ENCODE measurements at regions not wholly inside any gene's neighbourhood (a gene's known extent, or its start where the extent isn't known, plus 50 kb on each side); places are given as distances from the start of the nearest gene placed in this dataset.

GRCh38 chrX:87391742-87392141 is 125.9 kb upstream of the KLHL4 start:
- H3K4me2 ChIP-seq (ENCODE audit: insufficient read depth, low read length): no peak overlapping the region

GRCh38 chrX:87392369-87392768 is 125.2 kb upstream of the KLHL4 start:
- Histone ChIP-seq H3K27ac (ENCODE audit: low read depth, low read length) (no peak overlapping the region), H3K27me3 (ENCODE audit: insufficient read depth, low read length) (no peaks in the 10 kb centered on the region), H3K79me2 (ENCODE audit: insufficient read depth, low read length) (no peaks in the 10 kb centered on the region), H3K4me1 (ENCODE audit: insufficient read depth, low read length) (no peaks in the 10 kb centered on the region), H3K9me3 (ENCODE audit: low read depth, low read length) (no peaks in the 10 kb centered on the region), H3K4me2 (ENCODE audit: insufficient read depth, low read length) (no peak overlapping the region), H3K36me3 (ENCODE audit: insufficient read depth, low read length) (no peaks in the 10 kb centered on the region), H2AFZ (ENCODE audit: low read length) (no peak overlapping the region), H4K20me1 (ENCODE audit: insufficient read depth, low read length) (no peaks in the 10 kb centered on the region), H3K4me3 (ENCODE audit: insufficient read depth, low read length) (no peak overlapping the region)
- no peak for DNase-seq (ENCODE audit: insufficient read length, low spot score, missing footprints)
- TF ChIP-seq CTCF (IDR thresholded peaks at IDR 0.05; ENCODE audit: extremely low read depth, low read depth, low read length): no peak

More at GRCh38 chrX:87391742-87392141, 125.9 kb upstream of the KLHL4 start:
- H3K4me1 ChIP-seq (ENCODE audit: insufficient read depth, low read length): no peaks in the 10 kb centered on the region
- H3K4me3 ChIP-seq (ENCODE audit: insufficient read depth, low read length): no peak overlapping the region
- H3K79me2 ChIP-seq (ENCODE audit: insufficient read depth, low read length): no peaks in the 10 kb centered on the region
- H2AFZ ChIP-seq (ENCODE audit: low read length): no peak overlapping the region
- no peaks in the 10 kb centered on the region for H4K20me1 ChIP-seq (ENCODE audit: insufficient read depth, low read length)
- no peaks in the 10 kb centered on the region for H3K9me3 ChIP-seq (ENCODE audit: low read depth, low read length)
- H3K27ac ChIP-seq (ENCODE audit: low read depth, low read length): no peak overlapping the region
- no peak for DNase-seq (ENCODE audit: insufficient read length, low spot score, missing footprints)
- no peak for TF ChIP-seq CTCF (IDR thresholded peaks at IDR 0.05; ENCODE audit: extremely low read depth, low read depth, low read length)
- H3K27me3 ChIP-seq (ENCODE audit: insufficient read depth, low read length): no peaks in the 10 kb centered on the region
- no peaks in the 10 kb centered on the region for H3K36me3 ChIP-seq (ENCODE audit: insufficient read depth, low read length)

- no peak for DNase-seq (ENCODE audit: insufficient read length, low spot score, missing footprints)
- no peaks in the 10 kb centered on the region for H3K79me2 ChIP-seq (ENCODE audit: insufficient read depth, low read length)
- H4K20me1 ChIP-seq (ENCODE audit: insufficient read depth, low read length): no peaks in the 10 kb centered on the region
- H3K4me3 ChIP-seq (ENCODE audit: insufficient read depth, low read length): no peak overlapping the region
- H3K4me2 ChIP-seq (ENCODE audit: insufficient read depth, low read length): no peak overlapping the region
- H3K9me3 ChIP-seq (ENCODE audit: low read depth, low read length): no peaks in the 10 kb centered on the region
- no peak for TF ChIP-seq CTCF (IDR thresholded peaks at IDR 0.05; ENCODE audit: extremely low read depth, low read depth, low read length)
- H3K27ac ChIP-seq (ENCODE audit: low read depth, low read length): no peak overlapping the region
- H3K27me3 ChIP-seq (ENCODE audit: insufficient read depth, low read length): no peaks in the 10 kb centered on the region
- no peaks in the 10 kb centered on the region for H3K4me1 ChIP-seq (ENCODE audit: insufficient read depth, low read length)
- no peak overlapping the region for H2AFZ ChIP-seq (ENCODE audit: low read length)
- no peaks in the 10 kb centered on the region for H3K36me3 ChIP-seq (ENCODE audit: insufficient read depth, low read length)
These were observed 120.3 kb upstream of the KLHL4 start for GRCh38 chrX:87397103-87397886.

- H3K4me3 ChIP-seq (ENCODE audit: insufficient read depth, low read length): no peak overlapping the region
- no peak overlapping the region for H3K27ac ChIP-seq (ENCODE audit: low read depth, low read length)
- no peaks in the 10 kb centered on the region for H3K79me2 ChIP-seq (ENCODE audit: insufficient read depth, low read length)
These were observed 115.3 kb upstream of the KLHL4 start for GRCh38 chrX:87402256-87402655.

More at GRCh38 chrX:87402256-87402655, 115.3 kb upstream of the KLHL4 start:
- no peak for TF ChIP-seq CTCF (IDR thresholded peaks at IDR 0.05; ENCODE audit: extremely low read depth, low read depth, low read length)
- Histone ChIP-seq H3K4me2 (ENCODE audit: insufficient read depth, low read length) (no peak overlapping the region), H3K36me3 (ENCODE audit: insufficient read depth, low read length) (no peaks in the 10 kb centered on the region), H3K9me3 (ENCODE audit: low read depth, low read length) (no peaks in the 10 kb centered on the region), H2AFZ (ENCODE audit: low read length) (no peak overlapping the region), H3K27me3 (ENCODE audit: insufficient read depth, low read length) (no peaks in the 10 kb centered on the region), H3K4me1 (ENCODE audit: insufficient read depth, low read length) (no peaks in the 10 kb centered on the region), H4K20me1 (ENCODE audit: insufficient read depth, low read length) (no peaks in the 10 kb centered on the region)
- DNase-seq (ENCODE audit: insufficient read length, low spot score, missing footprints): no peak

Data from osteoblast (primary cell).